SJSA1 (cell line): ENCODE measurements at regions not wholly inside any gene's neighbourhood (a gene's known extent, or its start where the extent isn't known, plus 50 kb on each side); places are given as distances from the start of the nearest gene placed in this dataset.
"Not testable (repeated sequence)": the region's sequence is repeated elsewhere in the genome, so short reads cannot be mapped to it uniquely, and the experiment has no call there.

Experiments used
- DNase-seq, 2 experiments: peaks; one replicate each; pipeline ENCODE4 v3.0.0-alpha.2; 2015 to 2020; ENCODE audit warnings: low spot score in 2 of 2, low read depth in 1 of 2
- H3K27ac ChIP-seq: fragments of 250-450 bp; sonication (Bioruptor Pico); 2 replicates; pipeline ENCODE4 v1.5.1; 2020; ENCODE audit warnings: mild to moderate bottlenecking, moderate library complexity
- H3K27me3 ChIP-seq: fragments of 250-450 bp; sonication (Bioruptor Pico); replicated peaks from 2 replicates; pipeline ENCODE4 v1.5.1; 2020; ENCODE audit warnings: mild to moderate bottlenecking, moderate library complexity
- H3K36me3 ChIP-seq: fragments of 250-450 bp; sonication (Bioruptor Pico); 2 replicates; pipeline ENCODE4 v1.5.1; 2020; ENCODE audit warnings: mild to moderate bottlenecking
- H3K4me1 ChIP-seq: fragments of 250-450 bp; sonication (Bioruptor Pico); replicated peaks from 2 replicates; pipeline ENCODE4 v1.6.1; 2021; ENCODE audit warnings: mild to moderate bottlenecking
- H3K4me3 ChIP-seq: fragments of 250-450 bp; sonication (Bioruptor Pico); 2 replicates; pipeline ENCODE4 v1.5.1; 2020; ENCODE audit warnings: mild to moderate bottlenecking
- H3K9me3 ChIP-seq: fragments of 250-450 bp; sonication (Bioruptor Pico); replicated peaks from 2 replicates; pipeline ENCODE4 v1.5.1; 2020; ENCODE audit warnings: mild to moderate bottlenecking

GRCh38 chr5:100011160-100011559 lies 524.0 kb upstream of the FAM174A start:
- not testable (repeated sequence) for H3K9me3 ChIP-seq, H3K36me3 ChIP-seq, H3K4me1 ChIP-seq, H3K27me3 ChIP-seq, H3K27ac ChIP-seq, DNase-seq, H3K4me3 ChIP-seq

GRCh38 chr5:100004969-100005368 lies 530.2 kb upstream of the FAM174A start:
- no peaks in the 10 kb centered on the region for H3K27me3 ChIP-seq
- H3K9me3 ChIP-seq: peaks cover 2% of the 10 kb centered on the region; the same call in 1 of the 2 replicates
- H3K4me3 ChIP-seq: no peak overlapping the region
- no peaks in the 10 kb centered on the region for H3K36me3 ChIP-seq
- DNase-seq: no peak
- H3K4me1 ChIP-seq: no peaks in the 10 kb centered on the region
- no peak overlapping the region for H3K27ac ChIP-seq

- Histone ChIP-seq H3K27ac (no peak overlapping the region), H3K4me3 (no peak overlapping the region), H3K27me3 (no peaks in the 10 kb centered on the region), H3K36me3 (no peaks in the 10 kb centered on the region), H3K4me1 (no peaks in the 10 kb centered on the region), H3K9me3 (peaks cover 2% of the 10 kb centered on the region; the same call in 1 of the 2 replicates)
- no peak for DNase-seq
Observed at GRCh38 chr5:99998319-99998718, 536.9 kb upstream of the FAM174A start.

- Histone ChIP-seq H3K36me3 (no peaks in the 10 kb centered on the region), H3K9me3 (0 out of 2 replicates have a peak, but pooled peaks cover 2% of the 10 kb centered on the region), H3K27me3 (no peaks in the 10 kb centered on the region), H3K4me1 (no peaks in the 10 kb centered on the region), H3K4me3 (no peak overlapping the region), H3K27ac (no peak overlapping the region)
- no peak for DNase-seq
Observed at GRCh38 chr5:99995407-99995806, 539.8 kb upstream of the FAM174A start.

- no peaks in the 10 kb centered on the region for H3K9me3 ChIP-seq
- H3K4me1 ChIP-seq: no peaks in the 10 kb centered on the region
- no peaks in the 10 kb centered on the region for H3K27me3 ChIP-seq
- no peak for DNase-seq
- H3K27ac ChIP-seq: no peak overlapping the region
- no peaks in the 10 kb centered on the region for H3K36me3 ChIP-seq
- H3K4me3 ChIP-seq: no peak overlapping the region
Observed at GRCh38 chr5:99973779-99974178, 561.4 kb upstream of the FAM174A start.

- H3K4me1 ChIP-seq: no peaks in the 10 kb centered on the region
- no peak for DNase-seq
- H3K4me3 ChIP-seq: no peak overlapping the region
- no peaks in the 10 kb centered on the region for H3K9me3 ChIP-seq
- H3K27ac ChIP-seq: no peak overlapping the region
- no peaks in the 10 kb centered on the region for H3K27me3 ChIP-seq
- no peaks in the 10 kb centered on the region for H3K36me3 ChIP-seq
Observed at GRCh38 chr5:99955962-99956361, 579.2 kb upstream of the FAM174A start.

- H3K27ac ChIP-seq: no peak overlapping the region
- no peaks in the 10 kb centered on the region for H3K27me3 ChIP-seq
- H3K4me1 ChIP-seq: no peaks in the 10 kb centered on the region
- H3K9me3 ChIP-seq: no peaks in the 10 kb centered on the region
- DNase-seq: no peak
- H3K4me3 ChIP-seq: no peak overlapping the region
- H3K36me3 ChIP-seq: no peaks in the 10 kb centered on the region
Observed at GRCh38 chr5:99955006-99955405, 580.2 kb upstream of the FAM174A start.

GRCh38 chr5:99949969-99950524 lies 585.1 kb upstream of the FAM174A start:
- H3K36me3 ChIP-seq: no peaks in the 10 kb centered on the region
- no peak for DNase-seq

GRCh38 chr5:99949361-99949760 lies 585.8 kb upstream of the FAM174A start:
- H3K27ac ChIP-seq: no peak overlapping the region
- no peaks in the 10 kb centered on the region for H3K36me3 ChIP-seq
- no peaks in the 10 kb centered on the region for H3K27me3 ChIP-seq
- H3K4me1 ChIP-seq: no peaks in the 10 kb centered on the region
- no peak overlapping the region for H3K4me3 ChIP-seq
- DNase-seq: no peak
- H3K9me3 ChIP-seq: no peaks in the 10 kb centered on the region

More at GRCh38 chr5:99949969-99950524, 585.1 kb upstream of the FAM174A start:
- no peaks in the 10 kb centered on the region for H3K4me1 ChIP-seq
- no peaks in the 10 kb centered on the region for H3K27me3 ChIP-seq
- H3K9me3 ChIP-seq: no peaks in the 10 kb centered on the region
- no peak overlapping the region for H3K4me3 ChIP-seq
- no peak overlapping the region for H3K27ac ChIP-seq

GRCh38 chr5:99948850-99949249 lies 586.3 kb upstream of the FAM174A start:
- no peaks in the 10 kb centered on the region for H3K9me3 ChIP-seq
- no peaks in the 10 kb centered on the region for H3K36me3 ChIP-seq
- H3K27me3 ChIP-seq: peaks cover 3% of the 10 kb centered on the region; the same call in 1 of the 2 replicates
- no peaks in the 10 kb centered on the region for H3K4me1 ChIP-seq
- no peak overlapping the region for H3K4me3 ChIP-seq
- H3K27ac ChIP-seq: no peak overlapping the region
- no peak for DNase-seq

GRCh38 chr5:99945478-99946442 lies 589.4 kb upstream of the FAM174A start:
- Histone ChIP-seq H3K27me3 (peaks cover 3% of the 10 kb centered on the region; the same call in 1 of the 2 replicates), H3K9me3 (no peaks in the 10 kb centered on the region), H3K27ac (no peak overlapping the region), H3K4me3 (no peak overlapping the region), H3K36me3 (no peaks in the 10 kb centered on the region), H3K4me1 (no peaks in the 10 kb centered on the region)
- no peak for DNase-seq

GRCh38 chr5:99940540-99940939 lies 594.6 kb upstream of the FAM174A start:
- H3K36me3 ChIP-seq: no peaks in the 10 kb centered on the region
- peaks cover 3% of the 10 kb centered on the region; the same call in 1 of the 2 replicates for H3K27me3 ChIP-seq
- H3K4me1 ChIP-seq: no peaks in the 10 kb centered on the region
- DNase-seq: no peak
- H3K27ac ChIP-seq: no peak overlapping the region
- no peak overlapping the region for H3K4me3 ChIP-seq
- no peaks in the 10 kb centered on the region for H3K9me3 ChIP-seq

GRCh38 chr5:99936911-99937310 lies 598.3 kb upstream of the FAM174A start:
- no peaks in the 10 kb centered on the region for H3K36me3 ChIP-seq
- H3K9me3 ChIP-seq: no peaks in the 10 kb centered on the region
- H3K4me1 ChIP-seq: no peaks in the 10 kb centered on the region
- H3K4me3 ChIP-seq: no peak overlapping the region
- no peak overlapping the region for H3K27ac ChIP-seq
- DNase-seq: no peak
- no peaks in the 10 kb centered on the region for H3K27me3 ChIP-seq

- no peaks in the 10 kb centered on the region for H3K9me3 ChIP-seq
- H3K4me3 ChIP-seq: no peak overlapping the region
- no peak overlapping the region for H3K27ac ChIP-seq
- no peaks in the 10 kb centered on the region for H3K27me3 ChIP-seq
- H3K4me1 ChIP-seq: no peaks in the 10 kb centered on the region
- H3K36me3 ChIP-seq: no peaks in the 10 kb centered on the region
- peak in 1 of 2 experiments; percentile 37 for DNase-seq
Observed at GRCh38 chr5:99929806-99930135, 605.4 kb upstream of the FAM174A start.
